NOMO-1 treated with dmso at 0.1 percent for 144 hours (cell line): ENCODE measurements at regions not wholly inside any gene's neighbourhood (a gene's known extent, or its start where the extent isn't known, plus 50 kb on each side); places are given as distances from the start of the nearest gene placed in this dataset.

Experiments
- DNase-seq: peaks from one replicate; lab custom pipeline; 2025; ENCODE audit not compliant: unreplicated experiment; lab: John Stamatoyannopoulos, UW

DNA sequence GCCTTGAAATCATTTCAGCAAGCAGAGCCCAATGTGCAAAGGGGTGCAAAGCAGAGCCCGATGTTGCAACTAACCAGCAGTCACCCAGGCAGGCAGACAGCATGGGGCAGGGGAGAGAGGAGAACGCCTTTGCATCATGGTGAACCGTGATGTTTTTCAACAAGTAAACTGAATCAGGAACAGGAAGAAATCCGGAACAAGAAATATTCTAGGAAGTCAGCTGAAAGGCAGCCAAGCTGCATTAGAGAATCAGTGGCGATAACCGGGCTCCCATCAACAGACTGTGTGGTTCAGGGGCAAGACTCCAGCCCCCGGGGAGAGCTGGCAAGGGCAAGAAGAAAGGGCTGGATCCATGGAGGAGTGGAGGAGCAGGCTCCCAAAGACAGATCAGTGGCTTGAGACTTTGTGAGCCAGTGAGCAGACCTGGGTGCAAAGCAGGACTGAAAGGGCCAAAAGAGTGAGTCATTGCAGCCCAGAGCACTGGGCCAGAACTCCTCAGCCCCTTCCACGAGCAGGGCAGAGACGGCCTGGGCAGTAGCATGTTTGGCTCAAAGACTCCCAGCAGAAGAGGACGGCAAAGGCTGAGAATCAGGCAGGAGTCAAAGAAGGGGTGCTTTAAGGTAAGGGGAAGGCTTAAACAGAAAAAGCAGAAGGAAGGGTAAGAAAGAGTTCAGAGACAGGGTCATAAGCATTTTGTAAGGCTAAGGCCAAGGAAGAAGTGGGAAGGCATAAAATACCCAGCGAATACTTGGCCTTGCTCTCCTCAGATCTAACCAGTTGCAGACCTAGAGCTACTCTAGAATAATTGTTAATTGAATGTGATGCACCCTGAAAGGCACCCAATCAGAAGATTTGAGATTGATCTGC, 155.0 kb downstream of the SETD4 start:
- DNase-seq, result peak; percentile 42

GRCh38 chr21:35900539-35900938, 159.8 kb downstream of the SETD4 start:
- DNase-seq, result no peak

DNA sequence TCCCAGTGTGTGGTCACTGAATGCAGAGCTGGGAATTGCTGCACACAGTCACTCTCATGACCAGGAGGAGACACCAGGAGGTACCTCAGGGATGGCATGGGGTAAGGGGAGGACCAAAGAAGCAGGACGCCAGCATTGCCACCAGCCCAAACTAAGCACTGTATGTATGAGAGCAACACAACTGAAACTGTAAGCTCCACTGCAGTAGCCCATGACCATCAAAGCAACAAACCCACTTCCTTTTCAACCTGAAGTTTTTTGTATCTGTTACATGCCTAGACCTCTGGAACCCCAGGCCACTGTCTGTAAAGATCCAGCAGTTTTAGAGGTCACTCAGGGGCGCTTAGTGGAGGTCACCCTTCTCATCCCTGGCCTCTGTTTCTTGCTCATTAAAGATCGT, 164.3 kb downstream of the SETD4 start:
- DNase-seq, result no peak

- no peak for DNase-seq
Observed at GRCh38 chr21:35895598-35895997, 164.7 kb downstream of the SETD4 start.

- DNase-seq, result no peak
Observed at GRCh38 chr21:35893156-35893555, 167.2 kb downstream of the SETD4 start.

DNA sequence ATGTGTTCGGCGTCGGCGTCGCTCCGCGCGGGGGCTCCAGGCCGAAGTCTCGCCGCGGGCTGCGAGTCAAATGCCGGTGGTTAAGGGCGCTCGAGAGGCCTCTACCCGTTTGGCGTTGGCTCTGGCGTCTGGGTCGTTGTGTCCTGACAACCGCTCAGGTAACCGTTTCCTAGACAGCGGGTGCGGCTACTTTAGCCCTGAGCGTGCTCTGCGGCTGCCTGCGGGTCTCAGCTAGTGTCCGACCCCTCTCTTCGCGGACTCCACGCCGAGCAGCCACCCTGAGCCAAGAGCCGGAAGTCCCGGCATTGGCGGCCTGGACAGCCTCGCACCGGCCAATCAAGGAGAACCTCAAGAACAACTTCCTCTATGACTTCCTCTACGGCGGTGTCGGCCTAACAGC, 173.4 kb downstream of the SETD4 start:
- DNase-seq, result no peak

- DNase-seq, result no peak
Observed at GRCh38 chr21:35885942-35886541, 174.3 kb downstream of the SETD4 start.

DNA sequence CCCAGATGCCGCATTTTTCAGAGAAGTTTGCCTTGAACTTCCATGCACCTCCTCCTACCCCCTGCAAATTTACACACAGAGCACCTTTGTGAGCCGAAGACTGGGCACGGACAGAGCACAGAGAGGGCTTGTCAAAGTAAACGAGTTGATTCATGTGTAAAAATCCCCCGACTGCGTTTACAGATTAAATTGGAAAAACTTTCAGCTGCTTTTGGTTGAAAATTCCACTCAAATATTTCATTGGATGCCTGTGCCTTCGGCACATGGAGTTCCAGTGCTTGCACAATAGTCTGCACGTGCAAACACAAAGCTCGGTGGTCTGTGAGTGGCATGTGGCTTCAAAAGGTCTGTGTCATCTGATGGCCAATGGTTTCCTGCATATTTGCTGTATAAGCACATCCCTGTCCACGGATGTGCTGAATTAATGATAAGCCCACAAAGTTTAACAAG, 177.5 kb downstream of the SETD4 start:
- no peak for DNase-seq

DNA sequence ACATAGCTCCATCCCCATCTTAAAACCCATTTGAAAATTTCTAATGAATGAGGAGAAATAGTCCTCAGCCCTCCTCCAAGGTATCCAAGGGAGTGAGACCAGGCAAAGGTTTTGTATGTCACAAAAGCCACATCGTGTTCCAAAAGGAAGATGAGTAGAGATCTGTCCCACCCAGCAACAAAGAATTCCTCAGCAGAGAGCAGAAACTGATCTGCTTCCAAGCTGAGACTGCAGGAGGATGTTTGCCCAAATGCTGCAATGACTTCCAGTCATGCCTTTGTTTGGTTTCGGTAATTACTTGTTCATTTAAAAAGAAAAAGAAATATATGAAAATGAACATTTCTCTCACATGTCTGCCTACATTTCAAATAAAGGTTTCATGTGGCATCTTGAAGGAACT, 186.9 kb downstream of the SETD4 start:
- DNase-seq, result no peak

- DNase-seq, result no peak
Observed at GRCh38 chr21:35871906-35872305, 188.4 kb downstream of the SETD4 start.

DNA sequence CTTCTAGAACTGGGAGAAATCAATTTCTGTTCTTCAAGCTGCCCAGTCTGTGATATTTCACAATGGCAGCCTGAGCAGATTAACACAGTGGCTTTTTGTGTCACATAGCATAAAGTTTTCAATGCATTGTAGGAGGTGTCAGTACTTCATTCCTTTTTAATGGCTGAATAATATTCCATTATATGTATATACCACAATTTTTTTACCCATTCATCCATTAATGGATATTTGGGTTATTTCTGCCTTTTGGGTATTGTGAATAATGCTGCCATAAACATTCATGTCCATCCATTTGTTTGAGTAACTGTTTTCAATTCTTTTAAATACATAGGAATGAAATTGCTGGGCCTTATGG, 191.5 kb downstream of the SETD4 start:
- DNase-seq, result no peak

DNA sequence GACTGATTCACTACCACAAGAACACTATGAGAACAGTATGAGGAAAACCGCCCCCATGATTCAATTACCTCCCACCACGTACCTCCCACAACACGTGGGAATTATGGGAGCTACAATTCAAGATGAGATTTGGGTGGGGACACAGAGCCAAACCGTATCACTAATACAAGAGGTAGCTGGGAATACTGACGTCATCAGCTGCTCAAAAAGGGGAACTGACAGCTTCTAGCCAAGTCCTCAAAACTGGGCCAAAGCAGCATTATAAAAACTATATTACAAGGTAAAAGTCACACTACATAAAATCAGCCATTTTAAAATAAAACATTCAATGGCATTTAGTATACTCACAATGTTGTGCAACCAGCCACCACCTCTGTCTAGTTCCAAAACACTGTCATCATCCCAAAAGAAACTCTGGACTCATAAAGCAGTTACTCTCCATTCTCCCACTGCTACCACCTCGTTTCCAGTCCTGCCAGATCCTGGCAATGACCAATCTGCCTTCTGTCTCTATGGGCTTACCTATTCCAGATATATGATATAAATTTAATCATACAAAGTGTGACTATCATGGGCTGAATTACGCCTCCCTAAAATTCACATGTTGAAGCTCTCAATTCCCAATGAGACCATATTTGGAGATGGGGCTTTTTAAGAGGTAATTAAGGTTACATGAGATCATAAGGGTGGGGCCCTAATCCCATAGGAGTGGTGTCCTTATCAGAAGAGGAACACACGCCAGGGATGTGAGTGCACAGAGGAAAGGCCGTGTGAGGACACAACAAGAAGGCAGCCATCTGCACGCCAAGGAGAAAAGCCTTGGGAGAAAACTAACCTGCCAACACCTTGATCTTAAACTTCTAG, 192.1 kb downstream of the SETD4 start:
- DNase-seq, result no peak

- no peak for DNase-seq
Observed at GRCh38 chr21:35864039-35864438, 196.3 kb downstream of the SETD4 start.

DNA sequence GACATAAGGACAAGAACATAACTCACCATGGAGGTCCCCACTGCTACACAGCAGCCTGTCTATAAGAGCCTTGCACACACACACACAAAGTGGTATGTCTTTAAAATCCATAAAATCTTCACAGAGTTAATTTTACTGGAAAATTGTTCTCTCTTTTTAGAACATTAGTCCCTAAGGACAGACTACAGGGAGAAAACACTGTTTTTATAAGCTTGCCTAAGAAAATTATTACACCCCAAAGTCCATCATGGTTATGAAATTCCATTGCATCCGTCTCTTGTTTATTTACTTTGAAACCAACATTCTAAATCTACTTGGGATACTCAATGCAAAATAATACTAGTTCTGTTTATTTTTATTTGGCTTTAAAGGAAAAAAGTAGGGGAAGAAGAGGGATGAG, 197.4 kb downstream of the SETD4 start:
- DNase-seq, result no peak

DNA sequence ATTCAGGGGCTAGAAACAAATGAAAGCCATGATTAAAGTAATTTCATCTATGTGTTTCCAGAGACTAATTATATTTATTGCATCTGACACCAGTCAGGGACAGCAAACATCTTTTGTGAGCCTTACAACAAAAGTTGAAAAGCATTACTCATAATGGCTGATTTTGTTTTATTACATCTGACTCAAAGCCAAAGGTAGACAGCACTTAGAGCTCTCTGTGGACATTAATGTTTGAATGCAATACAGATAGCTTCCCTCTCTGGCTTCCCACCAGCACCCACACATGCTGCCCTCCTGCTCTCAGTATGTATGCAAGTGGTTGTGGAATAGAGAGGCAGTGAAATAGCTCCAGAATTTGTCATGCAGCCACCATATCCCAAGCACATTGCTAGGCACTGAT, 198.7 kb downstream of the SETD4 start:
- no peak for DNase-seq

GRCh38 chr21:35860189-35860869, 200.0 kb downstream of the SETD4 start:
- no peak for DNase-seq

DNA sequence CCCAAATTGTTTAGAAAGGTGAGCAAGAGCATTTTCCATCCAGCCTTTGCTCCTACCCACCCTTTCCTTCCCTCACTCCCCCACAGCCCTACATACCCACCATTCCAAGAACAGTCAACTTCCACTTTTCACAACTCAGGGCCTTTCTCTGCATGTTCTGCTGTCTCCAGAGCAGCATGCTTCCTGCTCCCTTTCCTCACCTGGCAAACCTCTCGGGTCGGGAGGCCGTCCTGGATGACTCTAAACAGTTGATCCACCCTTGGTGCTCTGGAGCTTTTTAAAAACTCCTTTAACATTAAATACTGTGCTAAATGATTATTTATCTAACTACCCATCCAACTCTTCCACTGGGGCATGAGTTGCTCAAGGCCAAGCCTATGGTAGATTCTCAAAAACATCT, 200.6 kb downstream of the SETD4 start:
- no peak for DNase-seq

DNA sequence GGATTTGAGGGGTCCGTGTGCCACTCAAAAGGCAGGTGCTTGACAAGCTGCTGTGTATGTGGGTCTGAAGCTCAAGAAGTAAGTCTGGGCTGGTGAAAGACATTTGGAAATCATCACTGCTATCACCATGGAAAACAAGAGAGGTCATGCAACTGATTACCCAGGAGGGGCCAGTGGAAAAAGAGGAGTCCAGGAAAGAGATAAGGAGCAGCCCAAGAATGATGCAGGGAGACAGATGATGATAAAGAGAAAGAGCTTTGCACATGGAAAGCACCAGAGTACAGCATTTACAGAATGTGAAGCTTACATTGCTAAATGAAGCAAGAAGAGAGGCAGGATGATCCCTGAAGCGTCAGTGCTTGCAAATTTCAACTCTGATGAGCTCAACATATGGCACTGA, 203.2 kb downstream of the SETD4 start:
- DNase-seq, result no peak

DNA sequence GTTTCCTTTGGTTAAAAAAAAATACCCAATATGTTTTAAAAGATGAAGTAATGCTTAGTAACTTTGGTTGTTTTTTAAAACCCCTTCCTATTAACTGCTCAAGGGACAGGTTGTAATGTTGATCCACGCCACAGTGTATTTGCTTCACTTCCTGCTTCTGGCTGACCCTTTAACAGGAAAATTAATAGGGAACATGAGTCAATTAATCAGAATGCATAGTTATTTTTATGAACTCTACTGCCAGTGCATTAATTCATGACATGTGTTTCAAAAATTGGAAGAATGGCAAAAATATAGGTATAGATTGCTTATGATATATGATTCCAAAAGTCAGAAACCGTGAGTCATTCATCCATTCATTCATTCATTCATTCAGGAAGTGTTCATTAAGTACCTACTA, 204.8 kb downstream of the SETD4 start:
- DNase-seq, result no peak

- DNase-seq, result no peak
Observed at GRCh38 chr21:35854281-35854680, 206.0 kb downstream of the SETD4 start.
